ENCODE measurements at regions not wholly inside any gene's neighbourhood (a gene's known extent, or its start where the extent isn't known, plus 50 kb on each side); places are given as distances from the start of the nearest gene placed in this dataset.

DNA sequence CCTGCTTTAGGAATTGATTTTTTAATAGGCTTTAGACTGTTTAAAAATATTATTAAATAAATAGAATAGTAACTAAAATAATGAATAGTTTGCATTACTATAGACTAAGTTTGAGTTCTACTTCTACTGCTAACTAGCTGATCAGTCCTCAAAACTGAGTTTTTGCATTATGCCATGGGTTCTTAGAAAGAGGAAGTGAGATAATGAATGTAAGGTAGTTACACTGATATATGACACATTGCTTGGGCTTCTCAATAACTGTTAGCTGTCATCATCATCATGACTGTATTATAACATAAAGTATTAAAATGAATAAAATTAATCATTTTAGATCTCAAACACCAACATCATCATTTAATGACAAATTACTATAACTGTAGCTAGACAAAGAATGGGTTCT lies 949.7 kb downstream of the TRHDE start:
- in situ Hi-C loops (cut with HindIII; ENCODE audit: low pct_unique_long_range_greater_than_20kb, low sequenced_read_pairs) = no loop called here

DNA sequence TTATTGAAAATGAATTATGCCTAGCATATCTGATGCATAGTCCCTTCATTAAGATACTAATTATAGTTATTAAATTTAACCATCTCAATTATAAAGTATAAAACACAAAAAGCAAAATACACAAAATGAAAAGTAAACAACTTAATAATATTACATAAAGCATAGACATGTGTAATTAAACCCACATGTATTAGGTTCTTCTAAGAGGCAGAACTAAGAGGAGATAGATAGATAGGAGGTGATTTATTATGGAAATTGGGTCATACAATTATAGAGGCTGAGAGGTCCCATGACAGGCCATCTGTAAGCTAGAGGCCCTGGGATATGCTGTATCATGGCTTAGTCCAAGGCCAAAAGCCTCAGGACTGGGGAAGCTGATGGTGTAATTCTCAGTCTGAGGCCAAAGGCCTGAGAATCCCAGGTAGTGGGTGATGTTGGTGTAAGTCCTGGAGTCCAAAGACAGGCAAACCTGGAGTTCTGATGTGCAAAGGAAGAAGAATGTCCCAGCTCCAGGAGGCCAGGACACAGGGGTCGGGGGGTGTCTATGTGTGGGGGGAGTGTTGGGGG lies 953.3 kb downstream of the TRHDE start:
- in situ Hi-C loops (cut with HindIII; ENCODE audit: low pct_unique_long_range_greater_than_20kb, low sequenced_read_pairs) = no loop called here
- H3K9me3 ChIP-seq (ENCODE audit: control insufficient read depth, insufficient read depth, low read depth, low read length) = peaks cover 2% of the 10 kb centered on the region; the same call in 1 of the 2 replicates
- H3K4me3 ChIP-seq (ENCODE audit: low read depth in 2 of 2, low read length in 2 of 2) = no peak overlapping the region
- no peak for ATAC-seq
- TF ChIP-seq, protein P1, sequence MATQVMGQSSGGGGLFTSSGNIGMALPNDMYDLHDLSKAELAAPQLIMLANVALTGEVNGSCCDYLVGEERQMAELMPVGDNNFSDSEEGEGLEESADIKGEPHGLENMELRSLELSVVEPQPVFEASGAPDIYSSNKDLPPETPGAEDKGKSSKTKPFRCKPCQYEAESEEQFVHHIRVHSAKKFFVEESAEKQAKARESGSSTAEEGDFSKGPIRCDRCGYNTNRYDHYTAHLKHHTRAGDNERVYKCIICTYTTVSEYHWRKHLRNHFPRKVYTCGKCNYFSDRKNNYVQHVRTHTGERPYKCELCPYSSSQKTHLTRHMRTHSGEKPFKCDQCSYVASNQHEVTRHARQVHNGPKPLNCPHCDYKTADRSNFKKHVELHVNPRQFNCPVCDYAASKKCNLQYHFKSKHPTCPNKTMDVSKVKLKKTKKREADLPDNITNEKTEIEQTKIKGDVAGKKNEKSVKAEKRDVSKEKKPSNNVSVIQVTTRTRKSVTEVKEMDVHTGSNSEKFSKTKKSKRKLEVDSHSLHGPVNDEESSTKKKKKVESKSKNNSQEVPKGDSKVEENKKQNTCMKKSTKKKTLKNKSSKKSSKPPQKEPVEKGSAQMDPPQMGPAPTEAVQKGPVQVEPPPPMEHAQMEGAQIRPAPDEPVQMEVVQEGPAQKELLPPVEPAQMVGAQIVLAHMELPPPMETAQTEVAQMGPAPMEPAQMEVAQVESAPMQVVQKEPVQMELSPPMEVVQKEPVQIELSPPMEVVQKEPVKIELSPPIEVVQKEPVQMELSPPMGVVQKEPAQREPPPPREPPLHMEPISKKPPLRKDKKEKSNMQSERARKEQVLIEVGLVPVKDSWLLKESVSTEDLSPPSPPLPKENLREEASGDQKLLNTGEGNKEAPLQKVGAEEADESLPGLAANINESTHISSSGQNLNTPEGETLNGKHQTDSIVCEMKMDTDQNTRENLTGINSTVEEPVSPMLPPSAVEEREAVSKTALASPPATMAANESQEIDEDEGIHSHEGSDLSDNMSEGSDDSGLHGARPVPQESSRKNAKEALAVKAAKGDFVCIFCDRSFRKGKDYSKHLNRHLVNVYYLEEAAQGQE (IDR thresholded peaks at IDR 0.05; ENCODE audit: insufficient read depth in 1 of 2, low read depth in 2 of 2, low read length in 1 of 2) = no peak
- TF ChIP-seq SIN3A (IDR thresholded peaks at IDR 0.05; ENCODE audit: borderline replicate concordance, insufficient read depth, low read depth, low read length) = no peak
- TF ChIP-seq POLR2AphosphoS5 (IDR thresholded peaks at IDR 0.05; ENCODE audit: low read depth, low read length) = no peak
- no peak for TF ChIP-seq TCF7L2 (IDR thresholded peaks at IDR 0.05; ENCODE audit: low read depth, low read length)
- TF ChIP-seq, protein P2, sequence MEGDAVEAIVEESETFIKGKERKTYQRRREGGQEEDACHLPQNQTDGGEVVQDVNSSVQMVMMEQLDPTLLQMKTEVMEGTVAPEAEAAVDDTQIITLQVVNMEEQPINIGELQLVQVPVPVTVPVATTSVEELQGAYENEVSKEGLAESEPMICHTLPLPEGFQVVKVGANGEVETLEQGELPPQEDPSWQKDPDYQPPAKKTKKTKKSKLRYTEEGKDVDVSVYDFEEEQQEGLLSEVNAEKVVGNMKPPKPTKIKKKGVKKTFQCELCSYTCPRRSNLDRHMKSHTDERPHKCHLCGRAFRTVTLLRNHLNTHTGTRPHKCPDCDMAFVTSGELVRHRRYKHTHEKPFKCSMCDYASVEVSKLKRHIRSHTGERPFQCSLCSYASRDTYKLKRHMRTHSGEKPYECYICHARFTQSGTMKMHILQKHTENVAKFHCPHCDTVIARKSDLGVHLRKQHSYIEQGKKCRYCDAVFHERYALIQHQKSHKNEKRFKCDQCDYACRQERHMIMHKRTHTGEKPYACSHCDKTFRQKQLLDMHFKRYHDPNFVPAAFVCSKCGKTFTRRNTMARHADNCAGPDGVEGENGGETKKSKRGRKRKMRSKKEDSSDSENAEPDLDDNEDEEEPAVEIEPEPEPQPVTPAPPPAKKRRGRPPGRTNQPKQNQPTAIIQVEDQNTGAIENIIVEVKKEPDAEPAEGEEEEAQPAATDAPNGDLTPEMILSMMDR (IDR thresholded peaks at IDR 0.05) = no peak
- intact Hi-C loops (cut with micrococcal nuclease; ENCODE audit: unreplicated experiment) = no loop called here
- DNase-seq (ENCODE audit: low read depth, low spot score) = no peak
- H3K4me1 ChIP-seq (ENCODE audit: control insufficient read depth, insufficient read depth, low read length) = no peaks in the 10 kb centered on the region
- ChIA-PET POLR2A (no interaction called here), CTCF (no interaction called here)
- no peaks in the 10 kb centered on the region for H3K36me3 ChIP-seq (ENCODE audit: control insufficient read depth, insufficient read depth, low read length)
- no peak overlapping the region for H3K27ac ChIP-seq (ENCODE audit: low read length)
- no TSS peak for BruUV-seq (replicated peaks)
- no peaks in the 10 kb centered on the region for H3K27me3 ChIP-seq (ENCODE audit: control insufficient read depth, insufficient read depth, low read length)

More for the DNA sequence above, 949.7 kb downstream of the TRHDE start:
- no peak for ATAC-seq
- Histone ChIP-seq H3K27me3 (ENCODE audit: control insufficient read depth, insufficient read depth, low read length) (no peaks in the 10 kb centered on the region), H3K4me3 (ENCODE audit: low read depth in 2 of 2, low read length in 2 of 2) (no peak overlapping the region), H3K4me1 (ENCODE audit: control insufficient read depth, insufficient read depth, low read length) (no peaks in the 10 kb centered on the region), H3K9me3 (ENCODE audit: control insufficient read depth, insufficient read depth, low read depth, low read length) (peaks cover 2% of the 10 kb centered on the region; the same call in 1 of the 2 replicates), H3K36me3 (ENCODE audit: control insufficient read depth, insufficient read depth, low read length) (no peaks in the 10 kb centered on the region), H3K27ac (ENCODE audit: low read length) (no peak overlapping the region)
- ChIA-PET CTCF (no interaction called here), POLR2A (no interaction called here)
- no peak for DNase-seq (ENCODE audit: low read depth, low spot score)
- TF ChIP-seq, protein P1 (IDR thresholded peaks at IDR 0.05; ENCODE audit: insufficient read depth in 1 of 2, low read depth in 2 of 2, low read length in 1 of 2) = no peak
- TF ChIP-seq POLR2AphosphoS5 (IDR thresholded peaks at IDR 0.05; ENCODE audit: low read depth, low read length) (no peak), SIN3A (IDR thresholded peaks at IDR 0.05; ENCODE audit: borderline replicate concordance, insufficient read depth, low read depth, low read length) (no peak), TCF7L2 (IDR thresholded peaks at IDR 0.05; ENCODE audit: low read depth, low read length) (no peak)
- TF ChIP-seq, protein P2 (IDR thresholded peaks at IDR 0.05) = no peak
- intact Hi-C loops (cut with micrococcal nuclease; ENCODE audit: unreplicated experiment) = no loop called here
- BruUV-seq (replicated peaks) = no TSS peak

All from Panc1 (cell line).